Lower leg skin (tissue), 3 donors: ENCODE measurements at regions not wholly inside any gene's neighbourhood (a gene's known extent, or its start where the extent isn't known, plus 50 kb on each side); places are given as distances from the start of the nearest gene placed in this dataset.

Experiments used
- CTCF ChIP-seq, 3 donors: fragments of 450-650 bp; IDR thresholded peaks; one replicate each; pipeline ENCODE4 v1.5.1; 2016; ENCODE audit warnings: antibody characterized with exemption in 3 of 3, mild to moderate bottlenecking in 3 of 3, moderate library complexity in 2 of 3
- POLR2A ChIP-seq, 2 donors: fragments of 450-650 bp; IDR thresholded peaks; one replicate each; pipeline ENCODE4 v1.6.1; 2016 to 2017; ENCODE audit warnings: antibody characterized with exemption in 2 of 2, mild to moderate bottlenecking in 1 of 2, moderate library complexity in 1 of 2

- TF ChIP-seq CTCF (IDR thresholded peaks at IDR 0.05) (no peak), POLR2A (IDR thresholded peaks at IDR 0.05) (no peak)
Measured at GRCh38 chr12:75657831-75658230, 146.4 kb upstream of the KRR1 start.
